Trophoblast cell (in vitro differentiated cells and primary cell): ENCODE measurements at regions not wholly inside any gene's neighbourhood (a gene's known extent, or its start where the extent isn't known, plus 50 kb on each side); places are given as distances from the start of the nearest gene placed in this dataset.

Experiments
- DNase-seq, 2 donors: peaks; one replicate each; pipeline ENCODE4 v3.0.0-alpha.2; 2016
- H2AFZ ChIP-seq: 2 replicates; pipeline ENCODE4 v1.6.1; 2013; ENCODE audit warnings: low read length, moderate library complexity, mild to moderate bottlenecking; ENCODE audit not compliant: insufficient read depth, poor library complexity
- H2AK5ac ChIP-seq: 2 replicates; pipeline ENCODE4 v1.6.1; 2013; ENCODE audit warnings: mild to moderate bottlenecking, low read length
- H2BK120ac ChIP-seq: 2 replicates; pipeline ENCODE4 v1.6.1; 2013; ENCODE audit warnings: low read length, mild to moderate bottlenecking, moderate library complexity; ENCODE audit not compliant: insufficient read depth, poor library complexity
- H2BK12ac ChIP-seq: 2 replicates; pipeline ENCODE4 v1.6.1; 2013; ENCODE audit warnings: mild to moderate bottlenecking, low read length, moderate library complexity
- H2BK5ac ChIP-seq: 2 replicates; pipeline ENCODE4 v1.6.1; 2013; ENCODE audit warnings: low read length, low read depth, moderate library complexity, mild to moderate bottlenecking; ENCODE audit not compliant: poor library complexity
- H3K14ac ChIP-seq: 2 replicates; pipeline ENCODE4 v1.6.1; 2013; ENCODE audit warnings: mild to moderate bottlenecking, low read length
- H3K18ac ChIP-seq: 2 replicates; pipeline ENCODE4 v1.6.1; 2013; ENCODE audit warnings: mild to moderate bottlenecking, low read length
- H3K23ac ChIP-seq: 2 replicates; pipeline ENCODE4 v1.6.1; 2013; ENCODE audit warnings: low read length
- H3K27ac ChIP-seq: 2 replicates; pipeline ENCODE4 v1.5.1; 2013; ENCODE audit warnings: low read depth, mild to moderate bottlenecking, inconsistent platforms, low read length, moderate library complexity
- H3K27me3 ChIP-seq: 2 replicates; pipeline ENCODE4 v1.6.1; 2013; ENCODE audit warnings: inconsistent platforms, mild to moderate bottlenecking, low read length, moderate library complexity; ENCODE audit not compliant: insufficient read depth
- H3K36me3 ChIP-seq, 2 experiments: 1 replicate in 1 of 2; 2 replicates in 1 of 2; pipeline ENCODE4 v1.6.1; 2013; ENCODE audit warnings: low read length in 2 of 2, mild to moderate bottlenecking in 2 of 2, moderate library complexity in 1 of 2; ENCODE audit not compliant: insufficient read depth in 2 of 2, control insufficient read depth in 1 of 2
- H3K4ac ChIP-seq: 2 replicates; pipeline ENCODE4 v1.6.1; 2013; ENCODE audit warnings: low read depth, mild to moderate bottlenecking, low read length, moderate library complexity
- H3K4me1 ChIP-seq, 2 experiments: 1 replicate in 1 of 2; 2 replicates in 1 of 2; pipeline ENCODE4 v1.6.1; 2013; ENCODE audit warnings: low read length in 2 of 2, mild to moderate bottlenecking in 2 of 2, moderate library complexity in 1 of 2; ENCODE audit not compliant: insufficient read depth in 2 of 2, control insufficient read depth in 1 of 2
- H3K4me2 ChIP-seq: 2 replicates; pipeline ENCODE4 v1.6.1; 2013; ENCODE audit warnings: inconsistent platforms, mild to moderate bottlenecking, low read length, moderate library complexity
- H3K4me3 ChIP-seq: 2 replicates; pipeline ENCODE4 v1.5.1; 2013; ENCODE audit warnings: mild to moderate bottlenecking, low read depth, low read length, inconsistent platforms
- H3K79me1 ChIP-seq: one replicate; pipeline ENCODE4 v1.6.1; 2013; ENCODE audit warnings: low read length
- H3K79me2 ChIP-seq: 2 replicates; pipeline ENCODE4 v1.6.1; 2013; ENCODE audit warnings: low read length, mild to moderate bottlenecking; ENCODE audit not compliant: control insufficient read depth, insufficient read depth, poor library complexity
- H3K9ac ChIP-seq: 2 replicates; pipeline ENCODE4 v1.6.1; 2013; ENCODE audit warnings: mild to moderate bottlenecking, low read length
- H3K9me3 ChIP-seq: 2 replicates; pipeline ENCODE4 v1.6.1; 2013; ENCODE audit warnings: low read depth, mild to moderate bottlenecking, control low read depth, inconsistent platforms, low read length; ENCODE audit not compliant: insufficient read depth
- H4K12ac ChIP-seq: 2 replicates; pipeline ENCODE4 v1.6.1; 2013; ENCODE audit warnings: low read depth, mild to moderate bottlenecking, low read length, moderate library complexity
- H4K8ac ChIP-seq: 2 replicates; pipeline ENCODE4 v1.6.1; 2013; ENCODE audit warnings: low read depth, mild to moderate bottlenecking, low read length, moderate library complexity
- H4K91ac ChIP-seq: one replicate; pipeline ENCODE4 v1.6.1; 2013; ENCODE audit warnings: low read depth, mild to moderate bottlenecking, low read length, moderate library complexity
- WGBS: extraction: QIAGEN DNeasy Blood & Tissue Kit; methylation state at CpG from one replicate; pipeline ENCODE4 v1.1.7; 2013; ENCODE audit warnings: missing lambda C conversion rate; ENCODE audit not compliant: insufficient read length, insufficient coverage; ENCODE audit errors: extremely low coverage; 5-methylcytosine and 5-hydroxymethylcytosine counted together

- H3K79me2 ChIP-seq = no peaks in the 10 kb centered on the region
- no peaks in the 10 kb centered on the region for H3K4me1 ChIP-seq
- H3K18ac ChIP-seq = no peak overlapping the region
- H3K36me3 ChIP-seq = no peaks in the 10 kb centered on the region
- H2AK5ac ChIP-seq = no peak overlapping the region
- H2BK12ac ChIP-seq = no peak overlapping the region
- H3K79me1 ChIP-seq = no peaks in the 10 kb centered on the region
- H3K9ac ChIP-seq = no peak overlapping the region
- no peak overlapping the region for H3K4me3 ChIP-seq
- H3K14ac ChIP-seq = no peak overlapping the region
- H3K4me2 ChIP-seq = no peak overlapping the region
- no peak overlapping the region for H3K27ac ChIP-seq
- H2BK5ac ChIP-seq = no peak overlapping the region
- H4K8ac ChIP-seq = no peak overlapping the region
- peaks cover 2% of the 10 kb centered on the region for H3K9me3 ChIP-seq
- H3K27me3 ChIP-seq = no peaks in the 10 kb centered on the region
- H4K91ac ChIP-seq = no peak overlapping the region
- no peak overlapping the region for H2AFZ ChIP-seq
- WGBS = no CpG with 5 or more reads among the region's 4 CpGs
- H2BK120ac ChIP-seq = no peak overlapping the region
- no peak overlapping the region for H3K23ac ChIP-seq
- H3K4ac ChIP-seq = no peak overlapping the region
- no peak for DNase-seq
- H4K12ac ChIP-seq = no peak overlapping the region
These were observed 421.1 kb downstream of the PTH2R start for GRCh38 chr2:208827549-208828221.

GRCh38 chr2:208830203-208830602 lies 423.6 kb downstream of the PTH2R start:
- H3K18ac ChIP-seq = no peak overlapping the region
- no peak overlapping the region for H2BK12ac ChIP-seq
- H2BK120ac ChIP-seq = no peak overlapping the region
- H3K79me2 ChIP-seq = no peaks in the 10 kb centered on the region
- H3K9me3 ChIP-seq = peaks cover 2% of the 10 kb centered on the region
- DNase-seq = no peak
- H3K27me3 ChIP-seq = no peaks in the 10 kb centered on the region
- H4K91ac ChIP-seq = no peak overlapping the region
- no peak overlapping the region for H4K12ac ChIP-seq
- H2AFZ ChIP-seq = no peak overlapping the region
- H4K8ac ChIP-seq = no peak overlapping the region
- WGBS = no CpG with 5 or more reads among the region's 3 CpGs
- no peak overlapping the region for H3K9ac ChIP-seq
- no peaks in the 10 kb centered on the region for H3K36me3 ChIP-seq
- no peak overlapping the region for H3K27ac ChIP-seq
- H3K4me1 ChIP-seq = no peaks in the 10 kb centered on the region
- no peak overlapping the region for H2AK5ac ChIP-seq
- no peaks in the 10 kb centered on the region for H3K79me1 ChIP-seq
- H3K4ac ChIP-seq = no peak overlapping the region
- H3K14ac ChIP-seq = no peak overlapping the region
- H2BK5ac ChIP-seq = no peak overlapping the region
- no peak overlapping the region for H3K4me2 ChIP-seq
- H3K23ac ChIP-seq = no peak overlapping the region
- H3K4me3 ChIP-seq = no peak overlapping the region

- H3K79me1 ChIP-seq = no peaks in the 10 kb centered on the region
- H3K36me3 ChIP-seq = no peaks in the 10 kb centered on the region
- no peak overlapping the region for H3K18ac ChIP-seq
- no peak overlapping the region for H2AFZ ChIP-seq
- no peak overlapping the region for H2BK5ac ChIP-seq
- no CpG with 5 or more reads among the region's 1 CpG for WGBS
- no peak for DNase-seq
- no peak overlapping the region for H4K91ac ChIP-seq
- no peak overlapping the region for H2BK120ac ChIP-seq
- no peak overlapping the region for H3K14ac ChIP-seq
- no peaks in the 10 kb centered on the region for H3K79me2 ChIP-seq
- no peak overlapping the region for H3K4ac ChIP-seq
- no peak overlapping the region for H3K4me2 ChIP-seq
- H2AK5ac ChIP-seq = no peak overlapping the region
- H3K27me3 ChIP-seq = no peaks in the 10 kb centered on the region
- peaks cover 6% of the 10 kb centered on the region for H3K9me3 ChIP-seq
- no peak overlapping the region for H3K27ac ChIP-seq
- H3K9ac ChIP-seq = no peak overlapping the region
- no peak overlapping the region for H3K4me3 ChIP-seq
- no peaks in the 10 kb centered on the region for H3K4me1 ChIP-seq
- H3K23ac ChIP-seq = no peak overlapping the region
- no peak overlapping the region for H4K8ac ChIP-seq
- H4K12ac ChIP-seq = no peak overlapping the region
- H2BK12ac ChIP-seq = no peak overlapping the region
These were observed 441.1 kb downstream of the PTH2R start for GRCh38 chr2:208847651-208848050.

- Histone ChIP-seq H4K12ac (no peak overlapping the region), H4K91ac (no peak overlapping the region), H2AK5ac (no peak overlapping the region), H3K4ac (no peak overlapping the region), H2AFZ (no peak overlapping the region), H4K8ac (no peak overlapping the region), H3K23ac (no peak overlapping the region), H3K9me3 (peaks cover 3% of the 10 kb centered on the region), H3K27ac (no peak overlapping the region), H2BK12ac (no peak overlapping the region), H3K36me3 (no peaks in the 10 kb centered on the region), H3K18ac (no peak overlapping the region), H3K14ac (no peak overlapping the region), H3K79me2 (no peaks in the 10 kb centered on the region), H3K9ac (no peak overlapping the region), H2BK120ac (no peak overlapping the region), H3K4me2 (no peak overlapping the region), H3K79me1 (no peaks in the 10 kb centered on the region), H3K4me3 (no peak overlapping the region), H3K27me3 (no peaks in the 10 kb centered on the region), H3K4me1 (no peaks in the 10 kb centered on the region), H2BK5ac (no peak overlapping the region)
- DNase-seq = no peak
- WGBS = no CpG with 5 or more reads among the region's 6 CpGs
These were observed 448.1 kb downstream of the PTH2R start for GRCh38 chr2:208854717-208855116.
